Tibial artery (tissue), 4 donors: ENCODE measurements at regions not wholly inside any gene's neighbourhood (a gene's known extent, or its start where the extent isn't known, plus 50 kb on each side); places are given as distances from the start of the nearest gene placed in this dataset.
A peak's percentile ranks its signal among the peaks of the same experiment; 100 is the strongest.

Experiments used
- DNase-seq, 2 donors: peaks; one replicate each; pipeline ENCODE4 v3.0.0-alpha.2; 2019
- H3K27ac ChIP-seq, 2 donors: fragments of 200-600 bp; sonication (generic) in 1 of 2; 1 replicate in 1 of 2; 2 replicates in 1 of 2; pipeline ENCODE4 v1.5.1; 2018 to 2019; ENCODE audit warnings: mild to moderate bottlenecking in 1 of 2
- H3K27me3 ChIP-seq, 2 donors: fragments of 200-600 bp; sonication (generic) in 1 of 2; one replicate each; pipeline versions ENCODE4 v1.5.1 to v1.6.0; 2016 to 2019
- H3K36me3 ChIP-seq, 3 donors: fragments of 200-600 bp; sonication (generic) in 2 of 3; one replicate each; pipeline ENCODE4 v1.5.1; 2016 to 2019; ENCODE audit warnings: mild to moderate bottlenecking in 2 of 3
- H3K4me1 ChIP-seq, 4 donors: fragments of 200-600 bp; sonication (generic) in 2 of 4; 1 replicate in 3 of 4; 2 replicates in 1 of 4; pipeline ENCODE4 v1.5.1; 2016 to 2019
- H3K4me3 ChIP-seq, 2 donors: fragments of 200-600 bp; sonication (generic) in 1 of 2; 1 replicate in 1 of 2; 2 replicates in 1 of 2; pipeline ENCODE4 v1.5.1; 2018 to 2019; ENCODE audit warnings: mild to moderate bottlenecking in 2 of 2
- H3K9me3 ChIP-seq, 3 donors: fragments of 200-600 bp; sonication (generic) in 1 of 3; one replicate each; pipeline ENCODE4 v1.5.1; 2016 to 2019
- intact Hi-C: fragments of 100-400 bp; cut with DNase I; formaldehyde crosslinking; loops from one replicate; pipeline ENCODE4 v1.15.0; 2023; ENCODE audit warnings: low total_unique reads
- TF ChIP-seq, protein P1 (sequence below), 2 experiments: fragments of 200-600 bp in 1 of 2; fragments of 450-650 bp in 1 of 2; IDR thresholded peaks; one replicate each; pipeline ENCODE4 v1.5.1; 2017 to 2019; ENCODE audit warnings: antibody characterized with exemption in 2 of 2, mild to moderate bottlenecking in 1 of 2, moderate library complexity in 1 of 2

DNA sequence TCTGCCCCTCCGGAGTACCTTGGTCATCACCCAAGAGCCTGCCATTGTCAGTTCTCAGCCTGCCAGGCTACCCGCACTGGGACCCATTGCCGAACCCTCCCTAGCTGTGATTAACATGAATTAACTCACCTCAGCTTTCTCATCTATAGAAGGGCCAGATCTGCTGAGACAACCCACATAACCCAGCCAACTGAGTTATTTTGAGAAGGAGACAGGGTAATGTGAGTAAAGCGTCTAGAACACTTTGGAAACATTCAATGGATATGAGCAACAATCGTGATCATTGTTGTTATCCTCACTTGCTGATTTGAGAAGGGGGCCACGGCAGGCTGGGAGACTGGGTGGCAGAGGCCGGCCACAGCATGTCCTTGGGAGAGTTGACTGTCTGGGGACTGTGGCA, 196.8 kb downstream of the GLI2 start:
- TF ChIP-seq, protein P1, sequence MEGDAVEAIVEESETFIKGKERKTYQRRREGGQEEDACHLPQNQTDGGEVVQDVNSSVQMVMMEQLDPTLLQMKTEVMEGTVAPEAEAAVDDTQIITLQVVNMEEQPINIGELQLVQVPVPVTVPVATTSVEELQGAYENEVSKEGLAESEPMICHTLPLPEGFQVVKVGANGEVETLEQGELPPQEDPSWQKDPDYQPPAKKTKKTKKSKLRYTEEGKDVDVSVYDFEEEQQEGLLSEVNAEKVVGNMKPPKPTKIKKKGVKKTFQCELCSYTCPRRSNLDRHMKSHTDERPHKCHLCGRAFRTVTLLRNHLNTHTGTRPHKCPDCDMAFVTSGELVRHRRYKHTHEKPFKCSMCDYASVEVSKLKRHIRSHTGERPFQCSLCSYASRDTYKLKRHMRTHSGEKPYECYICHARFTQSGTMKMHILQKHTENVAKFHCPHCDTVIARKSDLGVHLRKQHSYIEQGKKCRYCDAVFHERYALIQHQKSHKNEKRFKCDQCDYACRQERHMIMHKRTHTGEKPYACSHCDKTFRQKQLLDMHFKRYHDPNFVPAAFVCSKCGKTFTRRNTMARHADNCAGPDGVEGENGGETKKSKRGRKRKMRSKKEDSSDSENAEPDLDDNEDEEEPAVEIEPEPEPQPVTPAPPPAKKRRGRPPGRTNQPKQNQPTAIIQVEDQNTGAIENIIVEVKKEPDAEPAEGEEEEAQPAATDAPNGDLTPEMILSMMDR (IDR thresholded peaks at IDR 0.05): no peak
- intact Hi-C loops: no loop called here
- Histone ChIP-seq H3K4me3 (no peak overlapping the region), H3K4me1 (peaks cover 0 to 54% (median 48%) of the 10 kb centered on the region in 4 donors), H3K27ac (peak overlapping the region; percentile 46 to 80), H3K27me3 (no peaks in the 10 kb centered on the region), H3K36me3 (peaks cover 0 to 14% (median 0%) of the 10 kb centered on the region in 3 donors), H3K9me3 (no peaks in the 10 kb centered on the region)
- DNase-seq: no peak

DNA sequence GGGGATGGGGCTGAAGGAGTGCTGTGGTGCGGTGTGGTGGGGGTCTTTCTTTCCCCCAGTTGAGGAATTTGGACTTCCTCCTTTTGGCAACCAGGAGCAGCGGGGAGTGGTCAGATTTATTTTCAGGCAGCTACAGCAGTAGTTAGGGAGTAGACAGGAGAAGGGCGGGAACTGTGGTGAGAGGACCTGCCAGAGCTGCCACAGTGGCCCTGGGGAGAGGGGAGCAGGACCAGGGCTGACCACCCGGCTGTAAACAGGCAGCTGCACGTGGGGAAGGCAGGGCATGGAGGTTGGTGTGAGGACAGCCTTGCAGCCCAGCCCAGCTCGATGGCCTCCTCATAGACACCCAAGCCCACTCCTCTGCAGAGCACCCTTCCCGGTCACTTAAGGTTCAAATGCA, 197.2 kb downstream of the GLI2 start:
- TF ChIP-seq, protein P1 (IDR thresholded peaks at IDR 0.05): no peak
- Histone ChIP-seq H3K4me3 (no peak overlapping the region), H3K36me3 (peaks cover 0 to 12% (median 0%) of the 10 kb centered on the region in 3 donors), H3K9me3 (no peaks in the 10 kb centered on the region), H3K4me1 (peaks cover 0 to 58% (median 52%) of the 10 kb centered on the region in 4 donors), H3K27ac (peak overlapping the region; percentile 46 to 80), H3K27me3 (no peaks in the 10 kb centered on the region)
- DNase-seq: no peak
- intact Hi-C loops: no loop called here

DNA sequence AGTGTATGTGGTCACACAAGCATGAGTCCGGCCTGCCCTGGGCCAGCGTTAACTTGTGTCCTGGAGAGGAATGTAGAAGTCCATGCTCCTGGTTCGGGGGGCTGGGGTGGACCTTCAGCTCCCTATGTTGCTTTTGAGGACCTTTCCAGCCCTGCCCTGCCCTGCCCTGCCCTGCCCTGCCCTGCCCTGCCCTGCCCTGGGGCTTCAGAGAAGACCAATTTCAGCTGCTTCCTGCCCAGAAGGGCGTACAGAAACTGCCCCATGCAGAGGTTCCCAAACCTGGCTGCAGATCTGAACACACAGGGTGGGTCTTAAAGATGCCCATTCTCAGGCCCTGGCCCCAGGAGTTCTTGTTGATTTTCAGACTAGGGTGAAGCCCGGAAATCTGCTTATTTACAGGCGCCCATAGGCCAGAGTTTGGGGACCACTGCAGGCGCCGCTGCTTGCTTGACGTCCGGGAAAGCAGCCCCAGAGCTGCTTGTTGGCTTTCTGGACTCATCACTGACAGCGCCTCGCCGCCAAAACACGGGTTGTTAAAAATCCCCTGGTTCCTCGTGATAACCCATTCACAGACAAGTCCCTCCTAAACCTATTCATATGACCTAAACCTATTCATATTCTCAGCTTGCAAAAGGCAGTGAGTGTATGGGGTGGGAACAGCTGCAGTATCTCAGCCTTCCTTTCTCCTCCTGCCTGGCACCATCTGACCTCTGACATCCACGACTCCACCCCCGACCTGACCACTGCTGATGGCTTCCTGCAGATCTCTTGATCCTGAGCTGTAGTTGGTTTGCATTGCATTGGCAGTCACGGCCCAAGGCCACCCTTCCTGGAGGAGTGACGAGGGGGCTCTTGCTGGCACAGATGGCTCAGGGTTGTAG, 198.3 kb downstream of the GLI2 start:
- Histone ChIP-seq H3K27me3 (no peaks in the 10 kb centered on the region), H3K4me3 (no peak overlapping the region), H3K36me3 (peaks cover 0 to 1% (median 0%) of the 10 kb centered on the region in 3 donors), H3K27ac (peak overlapping the region; percentile 58 to 80), H3K9me3 (no peaks in the 10 kb centered on the region), H3K4me1 (peaks cover 0 to 69% (median 62%) of the 10 kb centered on the region in 4 donors)
- TF ChIP-seq, protein P1 (IDR thresholded peaks at IDR 0.05): no peak
- intact Hi-C loops: no loop called here
- DNase-seq: no peak

DNA sequence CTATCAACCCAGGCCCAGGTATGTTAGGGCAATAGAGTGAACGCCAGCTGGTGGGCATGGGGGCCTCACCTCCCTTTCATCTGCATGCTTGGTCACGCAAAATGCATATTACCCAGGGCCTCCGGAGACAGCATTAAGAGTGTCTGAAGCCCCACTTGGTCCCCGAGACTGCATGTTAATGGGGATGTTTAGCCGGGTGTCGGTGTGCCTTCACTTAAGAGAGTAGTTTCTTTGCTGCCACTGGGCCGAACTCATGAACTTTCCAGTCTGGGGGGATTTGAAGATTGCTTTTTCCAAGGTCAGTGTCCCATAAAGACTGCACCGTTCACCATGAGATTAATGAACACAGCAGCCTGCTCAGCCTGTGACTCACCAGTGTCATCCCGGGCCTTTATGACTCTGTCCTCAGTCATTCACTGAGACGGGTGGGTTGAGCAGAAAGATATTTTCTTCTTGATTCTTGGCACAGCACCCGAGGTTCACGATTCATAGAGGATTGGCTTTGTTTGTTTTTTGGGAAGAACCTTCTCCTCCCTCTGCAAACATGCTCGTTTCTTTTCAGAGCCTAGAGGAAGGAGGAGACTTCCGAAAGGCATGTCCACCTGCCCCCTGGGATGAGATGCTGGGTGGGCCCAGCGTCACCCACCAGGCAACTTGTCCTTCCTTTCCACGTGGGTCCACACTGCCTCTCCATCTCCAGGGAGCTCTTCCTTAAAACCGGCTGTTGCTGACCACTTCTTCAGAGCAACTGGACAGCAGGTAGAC, 199.1 kb downstream of the GLI2 start:
- intact Hi-C loops: no loop called here
- no peaks in the 10 kb centered on the region for H3K36me3 ChIP-seq
- H3K27ac ChIP-seq: peak overlapping the region; percentile 58 to 80
- no peaks in the 10 kb centered on the region for H3K27me3 ChIP-seq
- DNase-seq: peak in 1 of 2 donors; percentile 71
- TF ChIP-seq, protein P1 (IDR thresholded peaks at IDR 0.05): no peak
- H3K4me3 ChIP-seq: no peak overlapping the region
- peaks cover 0 to 77% (median 65%) of the 10 kb centered on the region in 4 donors for H3K4me1 ChIP-seq
- no peaks in the 10 kb centered on the region for H3K9me3 ChIP-seq

- TF ChIP-seq, protein P1 (IDR thresholded peaks at IDR 0.05): no peak
- intact Hi-C loops: no loop called here
- no peak overlapping the region for H3K4me3 ChIP-seq
- peaks cover 0 to 85% (median 66%) of the 10 kb centered on the region in 4 donors for H3K4me1 ChIP-seq
- H3K27ac ChIP-seq: peak overlapping the region; percentile 58 to 80
- no peaks in the 10 kb centered on the region for H3K27me3 ChIP-seq
- no peak for DNase-seq
- H3K9me3 ChIP-seq: no peaks in the 10 kb centered on the region
- H3K36me3 ChIP-seq: no peaks in the 10 kb centered on the region
Measured at GRCh38 chr2:120935339-120936313, 200.0 kb downstream of the GLI2 start.
